Endothelial cell of umbilical vein (primary cell): ENCODE measurements at regions not wholly inside any gene's neighbourhood (a gene's known extent, or its start where the extent isn't known, plus 50 kb on each side); places are given as distances from the start of the nearest gene placed in this dataset.

ENCODE experiments used
- BruUV-seq: library from RNA; stranded (reverse); fragments of 400-500 nt; replicated peaks from 2 replicates; lab custom pipeline; 2021; lab: Mats Ljungman, UMichigan
- CTCF ChIA-PET: fragments of 300-600, 350-600 bp; sonication (Branson Sonifier 250); formaldehyde crosslinking; loops from one replicate; lab custom pipeline; 2021; ENCODE audit warnings: antibody characterized with exemption, inconsistent platforms; lab: Charles Lee
- POLR2A ChIA-PET: fragments of 300-600, 350-600 bp; sonication (Branson Sonifier 250); formaldehyde crosslinking; loops from one replicate; lab custom pipeline; 2021; ENCODE audit warnings: antibody characterized with exemption, inconsistent platforms; lab: Charles Lee
- DNase-seq: peaks from one replicate; pipeline ENCODE4 v3.0.0-alpha.2; 2011; ENCODE audit warnings: low read depth, low spot score
- FAIRE-seq: peaks from 2 replicates; lab custom pipeline; 2011; peaks lifted over from hg19 to GRCh38; lab: Jason Lieb, UNC
- H2AFZ ChIP-seq: 2 replicates; pipeline ENCODE4 v1.6.0; 2012; ENCODE audit warnings: low read depth, low read length, control low read depth, inconsistent platforms
- H3K27ac ChIP-seq: 2 replicates; pipeline ENCODE4 v1.5.1; 2011; ENCODE audit warnings: low read depth, mild to moderate bottlenecking, control low read depth, low read length, moderate library complexity; ENCODE audit not compliant: insufficient read depth
- H3K27me3 ChIP-seq, 2 experiments: 2 replicates each; pipeline versions ENCODE4 v1.6.0 to v1.6.1; 2011; ENCODE audit warnings: low read length in 2 of 2, mixed read lengths in 1 of 2; ENCODE audit not compliant: control insufficient read depth in 2 of 2, insufficient read depth in 2 of 2
- H3K36me3 ChIP-seq, 2 experiments: 2 replicates in 1 of 2; 3 replicates in 1 of 2; pipeline ENCODE4 v1.5.1; 2011; ENCODE audit warnings: low read length in 2 of 2, mild to moderate bottlenecking in 1 of 2, moderate library complexity in 1 of 2; ENCODE audit not compliant: control insufficient read depth in 2 of 2, insufficient read depth in 2 of 2; ENCODE audit errors: extremely low read depth in 1 of 2
- H3K4me1 ChIP-seq: 3 replicates; pipeline ENCODE4 v1.5.1; 2011; ENCODE audit warnings: mild to moderate bottlenecking, low read length; ENCODE audit not compliant: control insufficient read depth, insufficient read depth; ENCODE audit errors: extremely low read depth
- H3K4me2 ChIP-seq: 2 replicates; pipeline ENCODE4 v1.6.1; 2011; ENCODE audit warnings: low read length, control low read depth, mixed read lengths; ENCODE audit not compliant: insufficient read depth
- H3K4me3 ChIP-seq, 3 experiments: fragments of 200-600 bp in 1 of 3; sonication (generic), shearing (Covaris generic) in 1 of 3; replicated peaks in 1 of 3; 2 replicates each; pipeline ENCODE4 v1.5.1; 2011 to 2016; ENCODE audit warnings: control low read depth in 3 of 3, low read length in 3 of 3, mild to moderate bottlenecking in 2 of 3, inconsistent platforms in 1 of 3, low read depth in 1 of 3, moderate library complexity in 1 of 3; ENCODE audit not compliant: insufficient read depth in 1 of 3
- H3K79me2 ChIP-seq: 2 replicates; pipeline ENCODE4 v1.6.0; 2012; ENCODE audit warnings: low read length, inconsistent platforms; ENCODE audit not compliant: control insufficient read depth, insufficient read depth
- H3K9ac ChIP-seq: replicated peaks from 2 replicates; pipeline ENCODE3; 2011; ENCODE audit warnings: low read length, control low read depth; ENCODE audit not compliant: insufficient read depth; ENCODE audit errors: extremely low read depth
- H3K9me1 ChIP-seq: replicated peaks from 3 replicates; pipeline ENCODE4 v1.6.0; 2011; ENCODE audit warnings: mild to moderate bottlenecking, low read length; ENCODE audit not compliant: control insufficient read depth, insufficient read depth; ENCODE audit errors: extremely low read depth
- H3K9me3 ChIP-seq: replicated peaks from 2 replicates; pipeline ENCODE4 v1.5.1; 2012; ENCODE audit warnings: low read length, inconsistent platforms; ENCODE audit not compliant: control insufficient read depth, insufficient read depth
- H4K20me1 ChIP-seq: replicated peaks from 2 replicates; pipeline ENCODE3; 2011; ENCODE audit warnings: mild to moderate bottlenecking, low read length; ENCODE audit not compliant: control insufficient read depth, insufficient read depth; ENCODE audit errors: extremely low read depth
- EZH2 ChIP-seq: IDR thresholded peaks from 2 replicates; pipeline ENCODE4 v1.6.1; 2012; ENCODE audit warnings: borderline replicate concordance, low read depth, mild to moderate bottlenecking, moderate library complexity, low read length, inconsistent platforms; ENCODE audit not compliant: severe bottlenecking
- FOS ChIP-seq: IDR thresholded peaks from 2 replicates; pipeline ENCODE4 v1.6.1; 2011; ENCODE audit warnings: mild to moderate bottlenecking, low read length, moderate library complexity, borderline replicate concordance; ENCODE audit not compliant: insufficient read depth
- GATA2 ChIP-seq: IDR thresholded peaks from 2 replicates; pipeline ENCODE4 v1.7.0; 2011; ENCODE audit warnings: low read depth, mild to moderate bottlenecking, moderate library complexity, mixed read lengths, low read length; ENCODE audit not compliant: insufficient read length, insufficient read depth
- JUN ChIP-seq: IDR thresholded peaks from 2 replicates; pipeline ENCODE4 v1.6.1; 2011; ENCODE audit warnings: borderline replicate concordance, low read depth; ENCODE audit not compliant: insufficient read length, insufficient read depth
- MYC ChIP-seq: IDR thresholded peaks from one replicate; pipeline ENCODE4 v1.6.1; 2011; ENCODE audit warnings: mild to moderate bottlenecking, low read depth, low read length
- POLR2A ChIP-seq: IDR thresholded peaks from 2 replicates; pipeline ENCODE4 v1.6.1; 2012; ENCODE audit warnings: low read depth, mild to moderate bottlenecking, control low read depth, low read length
- POLR2AphosphoS5 ChIP-seq: IDR thresholded peaks from 2 replicates; pipeline ENCODE4 v1.6.1; 2012; ENCODE audit warnings: low read depth, mild to moderate bottlenecking, control low read depth, low read length, moderate library complexity; ENCODE audit not compliant: insufficient read depth
- dilution Hi-C: fragments of 300-500 bp; cut with MboI; formaldehyde crosslinking; loops from one replicate; pipeline ENCODE4 v1.15.0; 2019; ENCODE audit warnings: low sequenced_read_pairs; ENCODE audit not compliant: extremely low pct_ligation_motif_present
- intact Hi-C: fragments of 100-400 bp; cut with micrococcal nuclease; formaldehyde crosslinking; loops from one replicate; pipeline ENCODE4 v1.10.0; 2022
- TF ChIP-seq, protein P1 (sequence below): IDR thresholded peaks from 2 replicates; pipeline ENCODE4 v1.6.1; 2011; ENCODE audit not compliant: insufficient read depth, insufficient read length
- TF ChIP-seq, protein P2 (sequence below), 2 donors: IDR thresholded peaks; 1 replicate in 1 of 2; 2 replicates in 1 of 2; pipeline ENCODE4 v1.5.1; 2011; ENCODE audit warnings: low read length in 2 of 2, mild to moderate bottlenecking in 2 of 2, moderate library complexity in 2 of 2, control low read depth in 1 of 2, inconsistent platforms in 1 of 2, low read depth in 1 of 2; ENCODE audit not compliant: insufficient read depth in 1 of 2; ENCODE audit errors: extremely low read depth in 1 of 2

DNA sequence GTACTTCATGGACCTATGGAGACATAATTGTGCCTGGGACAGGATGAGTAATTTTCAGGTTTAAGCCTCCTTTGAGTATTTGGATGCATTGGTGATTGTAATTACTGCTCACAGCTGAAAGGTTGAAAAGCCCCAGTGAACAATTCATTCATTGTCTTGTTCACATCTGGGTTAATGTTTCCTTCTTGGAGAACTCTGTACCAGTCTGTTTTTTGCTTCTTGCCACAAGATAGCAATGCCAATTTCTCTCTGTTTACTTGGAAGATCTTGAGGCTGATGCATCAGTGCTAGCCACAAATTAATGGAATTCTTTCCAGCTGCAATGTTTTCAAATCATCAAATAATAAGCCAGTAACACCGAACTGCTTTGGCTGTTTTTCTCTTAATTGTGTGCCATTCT, 207.8 kb downstream of the BMP2 start:
- no peak for FAIRE-seq
- Histone ChIP-seq H3K36me3 (no peaks in the 10 kb centered on the region), H3K9me3 (no peaks in the 10 kb centered on the region), H2AFZ (no peak overlapping the region), H3K27ac (no peak overlapping the region), H3K9me1 (no peaks in the 10 kb centered on the region), H3K79me2 (no peaks in the 10 kb centered on the region), H3K4me3 (no peak overlapping the region), H3K4me2 (no peak overlapping the region), H4K20me1 (no peaks in the 10 kb centered on the region), H3K4me1 (no peaks in the 10 kb centered on the region), H3K27me3 (no peaks in the 10 kb centered on the region), H3K9ac (no peak overlapping the region)
- ChIA-PET POLR2A (no interaction called here), CTCF (no interaction called here)
- intact Hi-C loops (no loop called here), dilution Hi-C loops (no loop called here)
- no TSS peak for BruUV-seq
- no peak for DNase-seq
- no peak for TF ChIP-seq POLR2A
- no peak for TF ChIP-seq POLR2AphosphoS5
- TF ChIP-seq FOS: no peak
- TF ChIP-seq, protein P1, sequence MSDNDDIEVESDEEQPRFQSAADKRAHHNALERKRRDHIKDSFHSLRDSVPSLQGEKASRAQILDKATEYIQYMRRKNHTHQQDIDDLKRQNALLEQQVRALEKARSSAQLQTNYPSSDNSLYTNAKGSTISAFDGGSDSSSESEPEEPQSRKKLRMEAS: no peak
- no peak for TF ChIP-seq GATA2

DNA sequence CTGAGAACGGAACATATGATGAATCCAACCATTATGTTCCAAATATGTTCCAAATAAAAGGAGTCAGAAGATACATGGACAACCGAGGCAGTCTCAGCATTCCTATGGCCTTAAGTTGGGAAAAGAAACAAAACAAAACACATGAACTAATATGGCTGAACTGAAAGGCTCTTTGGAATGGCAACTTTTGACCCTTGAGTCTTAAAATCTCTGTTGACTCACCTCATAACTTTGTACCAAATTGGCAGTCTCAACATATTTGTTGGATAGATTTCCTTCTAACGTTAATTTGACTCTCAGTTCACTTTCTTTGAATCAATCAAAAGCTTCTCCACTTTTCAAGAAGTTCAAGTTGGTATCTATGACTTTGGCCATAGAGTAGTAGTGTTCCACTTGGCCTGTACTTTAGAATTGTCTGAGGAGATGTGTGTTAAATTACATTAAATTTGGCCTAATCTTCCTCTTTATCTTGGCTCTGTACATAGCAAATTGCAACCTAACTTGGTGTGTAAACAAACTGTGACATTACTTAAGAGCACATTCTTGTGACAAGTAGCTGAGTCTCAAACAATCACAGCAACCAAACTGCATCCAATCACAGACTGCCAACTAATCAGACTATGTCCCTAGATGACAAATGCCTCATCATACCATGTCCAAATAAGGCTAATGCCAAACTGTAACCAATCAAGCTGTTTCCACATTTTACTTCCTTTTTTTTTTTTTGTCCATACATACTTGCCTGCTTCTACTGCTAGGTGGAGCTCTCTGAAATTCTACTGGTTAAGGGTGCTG, 208.8 kb downstream of the BMP2 start:
- intact Hi-C loops: no loop called here

More for the DNA sequence above, 208.8 kb downstream of the BMP2 start:
- H3K79me2 ChIP-seq: no peaks in the 10 kb centered on the region
- DNase-seq: no peak
- H4K20me1 ChIP-seq: no peaks in the 10 kb centered on the region
- no peak overlapping the region for H3K9ac ChIP-seq
- POLR2A ChIA-PET: interaction anchor here (0.6 kb wide), 1 partner anchor 595 kb away, joined by 3 read pairs; no protein-coding TSS in a partner anchor
- H3K4me3 ChIP-seq: no peak overlapping the region
- TF ChIP-seq GATA2: no peak
- TF ChIP-seq, protein P2, sequence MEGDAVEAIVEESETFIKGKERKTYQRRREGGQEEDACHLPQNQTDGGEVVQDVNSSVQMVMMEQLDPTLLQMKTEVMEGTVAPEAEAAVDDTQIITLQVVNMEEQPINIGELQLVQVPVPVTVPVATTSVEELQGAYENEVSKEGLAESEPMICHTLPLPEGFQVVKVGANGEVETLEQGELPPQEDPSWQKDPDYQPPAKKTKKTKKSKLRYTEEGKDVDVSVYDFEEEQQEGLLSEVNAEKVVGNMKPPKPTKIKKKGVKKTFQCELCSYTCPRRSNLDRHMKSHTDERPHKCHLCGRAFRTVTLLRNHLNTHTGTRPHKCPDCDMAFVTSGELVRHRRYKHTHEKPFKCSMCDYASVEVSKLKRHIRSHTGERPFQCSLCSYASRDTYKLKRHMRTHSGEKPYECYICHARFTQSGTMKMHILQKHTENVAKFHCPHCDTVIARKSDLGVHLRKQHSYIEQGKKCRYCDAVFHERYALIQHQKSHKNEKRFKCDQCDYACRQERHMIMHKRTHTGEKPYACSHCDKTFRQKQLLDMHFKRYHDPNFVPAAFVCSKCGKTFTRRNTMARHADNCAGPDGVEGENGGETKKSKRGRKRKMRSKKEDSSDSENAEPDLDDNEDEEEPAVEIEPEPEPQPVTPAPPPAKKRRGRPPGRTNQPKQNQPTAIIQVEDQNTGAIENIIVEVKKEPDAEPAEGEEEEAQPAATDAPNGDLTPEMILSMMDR (IDR thresholded peaks at IDR 0.05; ENCODE audit: extremely low read depth in 1 of 2, insufficient read depth in 1 of 2, low read depth in 1 of 2, low read length in 2 of 2): no peak
- no peak for TF ChIP-seq FOS
- no peak for TF ChIP-seq JUN
- TF ChIP-seq MYC: no peak
- no peak for TF ChIP-seq POLR2A
- TF ChIP-seq, protein P1: no peak
- TF ChIP-seq POLR2AphosphoS5: no peak
- no peak for TF ChIP-seq EZH2
- no peaks in the 10 kb centered on the region for H3K9me3 ChIP-seq
- no TSS peak for BruUV-seq
- no peak overlapping the region for H3K4me2 ChIP-seq
- no peaks in the 10 kb centered on the region for H3K27me3 ChIP-seq
- H3K9me1 ChIP-seq: no peaks in the 10 kb centered on the region
- no peaks in the 10 kb centered on the region for H3K36me3 ChIP-seq
- no peak overlapping the region for H2AFZ ChIP-seq
- H3K4me1 ChIP-seq: no peaks in the 10 kb centered on the region
- no peak overlapping the region for H3K27ac ChIP-seq
- CTCF ChIA-PET: no interaction called here
- dilution Hi-C loops: no loop called here
- no peak for FAIRE-seq
